ENCODE measurements at regions not wholly inside any gene's neighbourhood (a gene's known extent, or its start where the extent isn't known, plus 50 kb on each side); places are given as distances from the start of the nearest gene placed in this dataset.

DNA sequence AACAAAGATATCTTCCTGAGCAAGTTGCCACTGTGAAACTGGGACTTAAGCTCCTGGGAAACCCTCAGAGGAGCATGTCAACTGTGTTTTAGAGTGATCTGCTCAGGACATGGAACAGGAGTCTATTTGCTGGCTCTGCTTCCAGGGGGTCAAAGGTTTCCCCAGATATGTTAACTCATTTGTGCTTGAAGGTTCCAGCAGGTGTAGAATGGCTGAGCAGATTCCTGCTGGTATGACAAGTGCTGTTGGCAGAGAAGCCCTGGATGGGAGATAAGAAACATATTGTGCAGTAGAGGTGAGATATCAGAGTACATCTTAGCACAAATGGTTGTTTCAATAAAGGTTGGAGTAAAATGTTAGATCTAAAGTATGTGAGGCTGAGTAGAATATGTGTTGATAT, 282.7 kb upstream of the DACH1 start:
- Histone ChIP-seq H3K9ac (ENCODE audit: low read depth, low read length) (no peak overlapping the region), H3K4me1 (ENCODE audit: control insufficient read depth, insufficient read depth, low read length) (peaks cover 5% of the 10 kb centered on the region), H3K4me3 (ENCODE audit: low read depth, low read length) (no peak overlapping the region), H3K27me3 (ENCODE audit: control insufficient read depth, insufficient read depth, low read length) (no peaks in the 10 kb centered on the region), H3K36me3 (ENCODE audit: control insufficient read depth, insufficient read depth, low read length) (no peaks in the 10 kb centered on the region), H3K9me3 (ENCODE audit: control insufficient read depth, insufficient read depth, low read length) (no peaks in the 10 kb centered on the region)

DNA sequence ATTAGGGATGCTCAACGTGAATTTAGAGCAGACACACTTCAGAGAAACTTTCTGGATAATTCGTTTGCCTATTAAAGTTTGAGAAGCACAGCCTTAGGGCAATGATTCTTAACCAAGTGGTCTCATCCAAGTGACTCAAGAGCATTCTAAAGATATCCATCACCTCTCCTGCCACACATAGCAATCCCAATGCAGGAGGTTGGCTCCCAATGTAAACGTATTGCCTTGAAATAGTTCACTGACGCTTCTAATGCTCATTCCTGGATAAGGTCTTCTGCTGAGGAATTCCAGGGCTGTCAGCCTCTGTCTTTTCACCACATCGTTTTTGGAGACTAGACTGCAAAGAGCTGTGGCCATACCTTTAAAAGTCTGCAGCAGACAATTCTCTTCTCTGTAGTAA, 279.8 kb upstream of the DACH1 start:
- Histone ChIP-seq H3K36me3 (ENCODE audit: control insufficient read depth, insufficient read depth, low read length) (no peaks in the 10 kb centered on the region), H3K4me1 (ENCODE audit: control insufficient read depth, insufficient read depth, low read length) (peaks cover 7% of the 10 kb centered on the region), H3K27me3 (ENCODE audit: control insufficient read depth, insufficient read depth, low read length) (no peaks in the 10 kb centered on the region), H3K4me3 (ENCODE audit: low read depth, low read length) (no peak overlapping the region), H3K9me3 (ENCODE audit: control insufficient read depth, insufficient read depth, low read length) (no peaks in the 10 kb centered on the region), H3K9ac (ENCODE audit: low read depth, low read length) (no peak overlapping the region)

DNA sequence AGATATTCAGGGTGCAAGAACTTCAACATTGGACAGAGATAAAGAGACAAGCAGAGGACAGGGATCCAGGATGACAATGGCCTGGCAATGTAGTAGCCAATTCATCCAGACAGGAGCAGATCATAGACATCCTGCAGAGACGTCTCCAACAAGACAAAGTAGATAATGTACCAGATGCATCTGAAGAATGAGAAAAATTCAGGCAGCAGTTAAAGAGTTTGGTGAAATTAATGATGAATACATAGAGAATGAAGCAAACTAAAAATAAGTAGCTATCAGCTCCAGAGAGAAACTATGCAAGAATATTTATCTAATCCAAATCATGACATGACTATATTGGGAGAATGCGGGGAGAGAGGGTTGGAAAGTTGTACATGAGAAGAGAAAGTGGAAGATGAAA, 278.4 kb upstream of the DACH1 start:
- no peaks in the 10 kb centered on the region for H3K27me3 ChIP-seq (ENCODE audit: control insufficient read depth, insufficient read depth, low read length)
- H3K9ac ChIP-seq (ENCODE audit: low read depth, low read length), result no peak overlapping the region
- H3K36me3 ChIP-seq (ENCODE audit: control insufficient read depth, insufficient read depth, low read length), result no peaks in the 10 kb centered on the region
- peaks cover 5% of the 10 kb centered on the region for H3K4me1 ChIP-seq (ENCODE audit: control insufficient read depth, insufficient read depth, low read length)
- no peak overlapping the region for H3K4me3 ChIP-seq (ENCODE audit: low read depth, low read length)
- no peaks in the 10 kb centered on the region for H3K9me3 ChIP-seq (ENCODE audit: control insufficient read depth, insufficient read depth, low read length)

DNA sequence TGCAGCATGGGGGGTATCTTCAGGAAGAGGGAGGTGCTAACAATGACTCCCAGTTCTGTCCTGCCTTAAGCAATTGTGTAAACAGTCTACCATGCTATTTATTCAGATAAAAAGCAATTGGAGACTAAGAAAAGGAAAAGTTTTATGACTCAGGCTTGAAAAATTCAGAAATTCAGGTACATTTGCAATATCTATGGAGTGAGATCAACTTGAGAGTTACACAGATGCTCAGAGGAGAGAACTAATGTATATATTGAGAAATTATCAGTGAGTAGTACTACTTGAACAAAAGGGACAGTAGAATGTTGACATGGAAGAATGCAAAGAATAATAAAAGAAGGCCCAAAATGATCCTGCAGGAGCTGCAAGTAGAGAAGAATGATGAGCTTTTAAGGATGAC, 277.6 kb upstream of the DACH1 start:
- H3K36me3 ChIP-seq (ENCODE audit: control insufficient read depth, insufficient read depth, low read length), result no peaks in the 10 kb centered on the region
- H3K9me3 ChIP-seq (ENCODE audit: control insufficient read depth, insufficient read depth, low read length), result no peaks in the 10 kb centered on the region
- H3K9ac ChIP-seq (ENCODE audit: low read depth, low read length), result no peak overlapping the region
- no peak overlapping the region for H3K4me3 ChIP-seq (ENCODE audit: low read depth, low read length)
- H3K4me1 ChIP-seq (ENCODE audit: control insufficient read depth, insufficient read depth, low read length), result peaks cover 2% of the 10 kb centered on the region
- no peaks in the 10 kb centered on the region for H3K27me3 ChIP-seq (ENCODE audit: control insufficient read depth, insufficient read depth, low read length)

DNA sequence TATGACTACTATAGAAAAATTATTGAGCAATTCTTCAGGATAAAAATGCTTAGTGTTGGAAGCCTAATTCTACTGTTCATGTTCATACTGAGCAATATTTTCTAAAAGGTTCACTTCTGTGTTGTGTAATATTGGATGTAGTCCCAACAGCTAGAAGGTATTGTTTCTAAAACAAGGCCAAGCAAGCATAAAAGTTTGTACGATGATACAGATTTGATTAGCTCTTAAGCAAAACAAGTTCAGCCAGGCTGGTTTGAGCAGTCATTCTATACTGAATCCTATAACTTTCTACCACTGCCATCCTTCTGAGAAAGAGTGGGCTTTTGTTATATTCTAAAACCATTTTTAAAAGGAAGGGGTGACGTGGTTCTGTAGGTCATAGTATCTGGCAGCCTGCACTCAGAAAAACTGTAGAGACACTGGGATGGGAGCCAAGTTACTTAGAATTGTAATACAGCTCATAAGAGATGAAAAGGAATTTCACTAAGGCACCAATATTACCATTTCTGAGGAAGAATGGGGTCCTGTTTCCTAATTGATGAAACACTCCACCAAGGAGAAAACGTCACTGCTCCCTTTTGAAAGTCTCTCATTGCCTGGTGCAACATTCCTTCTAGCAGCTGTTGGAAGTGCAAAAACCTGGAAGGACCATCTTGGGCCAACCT, 275.0 kb upstream of the DACH1 start:
- Histone ChIP-seq H3K4me1 (ENCODE audit: control insufficient read depth, insufficient read depth, low read length) (peaks cover 2% of the 10 kb centered on the region), H3K4me3 (ENCODE audit: low read depth, low read length) (no peak overlapping the region), H3K9me3 (ENCODE audit: control insufficient read depth, insufficient read depth, low read length) (no peaks in the 10 kb centered on the region), H3K9ac (ENCODE audit: low read depth, low read length) (no peak overlapping the region), H3K36me3 (ENCODE audit: control insufficient read depth, insufficient read depth, low read length) (no peaks in the 10 kb centered on the region), H3K27me3 (ENCODE audit: control insufficient read depth, insufficient read depth, low read length) (no peaks in the 10 kb centered on the region)

DNA sequence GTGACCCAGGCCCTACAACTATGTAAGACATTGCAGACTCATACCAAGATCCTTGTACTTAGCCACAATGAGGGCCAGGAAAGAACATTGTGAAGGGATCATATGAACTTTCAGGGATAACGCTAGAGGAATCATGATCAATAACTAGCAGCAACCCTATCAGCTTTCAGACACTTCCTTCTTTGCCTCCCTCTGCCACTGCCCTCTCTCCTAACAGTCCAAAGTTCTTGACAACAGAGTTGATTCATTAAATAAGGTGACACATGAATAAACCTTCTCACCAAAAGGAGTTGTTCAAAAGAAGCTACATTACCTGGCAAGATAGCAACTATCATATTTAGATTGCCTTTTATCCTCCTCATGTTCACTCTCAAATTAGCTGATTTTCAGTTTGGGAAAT, 272.2 kb upstream of the DACH1 start:
- Histone ChIP-seq H3K9ac (ENCODE audit: low read depth, low read length) (no peak overlapping the region), H3K4me3 (ENCODE audit: low read depth, low read length) (no peak overlapping the region), H3K36me3 (ENCODE audit: control insufficient read depth, insufficient read depth, low read length) (no peaks in the 10 kb centered on the region), H3K4me1 (ENCODE audit: control insufficient read depth, insufficient read depth, low read length) (peaks cover 4% of the 10 kb centered on the region), H3K9me3 (ENCODE audit: control insufficient read depth, insufficient read depth, low read length) (no peaks in the 10 kb centered on the region), H3K27me3 (ENCODE audit: control insufficient read depth, insufficient read depth, low read length) (no peaks in the 10 kb centered on the region)

DNA sequence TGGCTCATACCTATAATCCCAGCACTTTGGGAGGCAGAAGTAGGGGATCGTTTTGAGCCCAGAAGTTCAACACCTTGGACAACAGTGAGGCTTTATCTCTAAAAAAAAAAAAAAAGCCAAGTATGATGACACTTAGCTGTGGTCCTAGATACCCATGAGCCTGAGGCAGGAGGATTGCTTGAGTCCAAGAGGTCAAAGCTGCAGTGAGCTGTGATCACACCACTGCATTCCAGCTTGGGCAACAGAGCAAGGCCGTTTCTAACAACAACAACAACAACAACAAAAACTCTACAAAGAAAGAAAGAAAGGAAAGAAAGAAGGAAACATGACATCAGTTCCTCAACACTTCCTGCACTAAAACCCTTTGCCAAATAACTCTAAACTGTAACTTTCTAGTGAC, 265.1 kb upstream of the DACH1 start:
- no peak overlapping the region for H3K4me3 ChIP-seq (ENCODE audit: low read depth, low read length)
- H3K9ac ChIP-seq (ENCODE audit: low read depth, low read length), result no peak overlapping the region
- H3K36me3 ChIP-seq (ENCODE audit: control insufficient read depth, insufficient read depth, low read length), result no peaks in the 10 kb centered on the region
- no peaks in the 10 kb centered on the region for H3K9me3 ChIP-seq (ENCODE audit: control insufficient read depth, insufficient read depth, low read length)
- no peaks in the 10 kb centered on the region for H3K27me3 ChIP-seq (ENCODE audit: control insufficient read depth, insufficient read depth, low read length)
- peaks cover 2% of the 10 kb centered on the region for H3K4me1 ChIP-seq (ENCODE audit: control insufficient read depth, insufficient read depth, low read length)

DNA sequence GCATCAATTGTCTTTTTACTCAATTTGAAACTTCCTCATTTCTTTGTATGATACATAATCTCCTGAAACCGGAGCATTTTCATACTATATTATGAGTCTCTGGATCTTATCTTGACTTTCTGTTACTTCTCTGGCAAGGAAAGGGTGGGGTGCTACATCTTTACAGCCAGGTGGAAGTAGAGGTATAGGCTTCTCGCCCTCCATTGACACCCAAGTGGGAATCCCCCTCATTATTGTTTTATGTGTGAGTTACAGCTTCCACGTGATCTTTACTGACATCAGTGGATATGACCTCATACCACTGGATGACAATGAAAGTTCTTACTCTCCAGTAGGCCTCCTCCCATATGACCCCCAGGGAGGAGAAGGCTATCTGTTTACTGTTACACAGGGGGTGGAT, 262.1 kb upstream of the DACH1 start:
- Histone ChIP-seq H3K4me3 (ENCODE audit: low read depth, low read length) (no peak overlapping the region), H3K36me3 (ENCODE audit: control insufficient read depth, insufficient read depth, low read length) (no peaks in the 10 kb centered on the region), H3K4me1 (ENCODE audit: control insufficient read depth, insufficient read depth, low read length) (no peaks in the 10 kb centered on the region)

DNA sequence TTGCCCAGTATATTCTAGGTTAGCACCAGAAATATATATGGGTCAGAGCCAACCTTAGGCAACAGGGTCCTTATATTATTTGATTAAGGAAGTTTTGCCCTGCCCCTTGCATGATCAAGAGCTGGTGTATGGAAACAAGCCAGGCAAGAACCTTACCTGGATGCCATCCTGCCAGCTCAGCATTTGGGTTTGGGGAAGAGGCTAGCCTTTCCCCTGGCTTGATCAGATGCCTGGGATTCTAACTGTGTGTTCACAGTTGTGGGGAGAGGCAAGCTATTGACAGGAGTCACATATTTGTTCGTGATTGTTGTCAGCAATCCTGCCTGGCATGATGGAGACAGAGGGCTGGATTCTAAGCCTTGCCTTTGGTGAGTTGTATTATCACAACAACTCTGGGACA, 260.0 kb upstream of the DACH1 start:
- Histone ChIP-seq H3K9ac (ENCODE audit: low read depth, low read length) (no peak overlapping the region), H3K36me3 (ENCODE audit: control insufficient read depth, insufficient read depth, low read length) (no peaks in the 10 kb centered on the region), H3K4me1 (ENCODE audit: control insufficient read depth, insufficient read depth, low read length) (peaks cover 4% of the 10 kb centered on the region), H3K4me3 (ENCODE audit: low read depth, low read length) (no peak overlapping the region), H3K27me3 (ENCODE audit: control insufficient read depth, insufficient read depth, low read length) (no peaks in the 10 kb centered on the region), H3K9me3 (ENCODE audit: control insufficient read depth, insufficient read depth, low read length) (no peaks in the 10 kb centered on the region)

More for the DNA sequence above, 262.1 kb upstream of the DACH1 start:
- Histone ChIP-seq H3K27me3 (ENCODE audit: control insufficient read depth, insufficient read depth, low read length) (no peaks in the 10 kb centered on the region), H3K9me3 (ENCODE audit: control insufficient read depth, insufficient read depth, low read length) (no peaks in the 10 kb centered on the region), H3K9ac (ENCODE audit: low read depth, low read length) (no peak overlapping the region)

DNA sequence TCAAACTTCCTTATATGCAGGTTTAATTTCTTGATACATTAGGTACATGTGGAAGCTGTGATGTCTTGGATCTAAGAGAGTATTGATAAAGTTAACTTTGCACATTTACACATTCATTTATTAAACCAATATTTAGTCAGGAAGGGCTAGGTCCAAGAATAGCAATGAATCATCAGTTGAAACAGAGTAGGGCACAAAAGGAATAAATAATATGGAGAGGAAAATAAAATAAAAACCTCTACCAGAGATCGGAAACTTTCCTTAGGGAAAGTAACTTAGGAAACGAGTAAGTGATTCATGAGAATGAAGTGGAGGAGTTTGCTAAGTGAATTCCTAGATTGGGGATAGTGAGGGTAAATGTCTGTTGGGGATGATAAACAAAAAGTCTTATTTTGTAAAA, 259.4 kb upstream of the DACH1 start:
- H3K36me3 ChIP-seq (ENCODE audit: control insufficient read depth, insufficient read depth, low read length), result no peaks in the 10 kb centered on the region
- no peak overlapping the region for H3K9ac ChIP-seq (ENCODE audit: low read depth, low read length)
- H3K9me3 ChIP-seq (ENCODE audit: control insufficient read depth, insufficient read depth, low read length), result no peaks in the 10 kb centered on the region
- no peaks in the 10 kb centered on the region for H3K27me3 ChIP-seq (ENCODE audit: control insufficient read depth, insufficient read depth, low read length)
- no peak overlapping the region for H3K4me3 ChIP-seq (ENCODE audit: low read depth, low read length)
- H3K4me1 ChIP-seq (ENCODE audit: control insufficient read depth, insufficient read depth, low read length), result peaks cover 7% of the 10 kb centered on the region

DNA sequence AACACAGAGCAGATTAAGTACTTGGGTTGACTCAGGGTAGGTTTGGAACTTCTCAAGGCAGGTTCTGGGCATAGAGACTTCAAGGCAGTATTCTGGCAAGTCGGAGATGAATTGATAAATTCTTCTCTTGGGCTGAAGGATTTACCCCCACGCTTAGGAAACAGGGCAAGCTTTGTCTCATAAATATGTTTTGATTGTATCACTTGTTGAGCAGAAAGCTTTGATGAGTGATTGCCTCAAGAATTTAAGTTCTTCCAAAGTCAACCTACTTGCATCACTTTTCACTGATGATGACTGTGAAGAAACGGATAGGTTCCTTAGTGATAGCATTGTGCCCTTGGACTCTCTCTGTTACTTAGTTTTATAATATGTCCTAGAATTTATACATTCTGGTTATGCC, 258.6 kb upstream of the DACH1 start:
- H3K4me1 ChIP-seq (ENCODE audit: control insufficient read depth, insufficient read depth, low read length), result peaks cover 16% of the 10 kb centered on the region
- no peak overlapping the region for H3K9ac ChIP-seq (ENCODE audit: low read depth, low read length)
- H3K36me3 ChIP-seq (ENCODE audit: control insufficient read depth, insufficient read depth, low read length), result no peaks in the 10 kb centered on the region
- H3K27me3 ChIP-seq (ENCODE audit: control insufficient read depth, insufficient read depth, low read length), result no peaks in the 10 kb centered on the region
- H3K9me3 ChIP-seq (ENCODE audit: control insufficient read depth, insufficient read depth, low read length), result no peaks in the 10 kb centered on the region
- no peak overlapping the region for H3K4me3 ChIP-seq (ENCODE audit: low read depth, low read length)

DNA sequence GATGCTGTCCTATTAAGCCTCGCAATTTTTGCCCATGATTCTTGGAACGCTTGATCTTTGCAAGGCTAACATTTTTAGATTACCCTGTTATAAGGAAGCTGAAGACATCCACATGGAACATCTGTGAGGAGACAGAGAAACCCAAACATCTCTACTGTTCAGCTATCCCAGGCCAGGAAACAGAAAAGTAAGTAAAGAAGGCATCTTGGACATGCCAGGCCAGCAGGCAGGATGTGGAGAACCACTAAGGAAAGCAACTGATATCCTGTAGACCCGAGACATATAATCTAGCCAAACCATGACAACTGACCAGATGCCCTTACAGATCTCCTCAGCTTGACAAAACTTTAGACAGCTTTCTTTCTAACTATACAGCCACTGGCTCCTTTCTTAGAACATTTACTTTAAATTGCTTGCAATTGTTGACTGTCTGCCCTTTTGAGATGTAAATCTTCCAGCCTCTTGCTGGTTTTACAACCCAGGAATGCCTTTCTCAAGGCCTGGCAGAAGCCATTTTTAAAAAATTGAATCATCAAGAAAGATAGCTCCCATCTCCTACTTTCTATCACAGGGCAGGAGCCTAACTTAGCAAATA, 255.8 kb upstream of the DACH1 start:
- no peak overlapping the region for H3K4me3 ChIP-seq (ENCODE audit: low read depth, low read length)
- no peaks in the 10 kb centered on the region for H3K36me3 ChIP-seq (ENCODE audit: control insufficient read depth, insufficient read depth, low read length)
- H3K27me3 ChIP-seq (ENCODE audit: control insufficient read depth, insufficient read depth, low read length), result no peaks in the 10 kb centered on the region
- no peaks in the 10 kb centered on the region for H3K9me3 ChIP-seq (ENCODE audit: control insufficient read depth, insufficient read depth, low read length)
- peaks cover 20% of the 10 kb centered on the region for H3K4me1 ChIP-seq (ENCODE audit: control insufficient read depth, insufficient read depth, low read length)
- no peak overlapping the region for H3K9ac ChIP-seq (ENCODE audit: low read depth, low read length)

All from iPS-15b (cell line).